ENCODE measurements at regions not wholly inside any gene's neighbourhood (a gene's known extent, or its start where the extent isn't known, plus 50 kb on each side); places are given as distances from the start of the nearest gene placed in this dataset.

DNA sequence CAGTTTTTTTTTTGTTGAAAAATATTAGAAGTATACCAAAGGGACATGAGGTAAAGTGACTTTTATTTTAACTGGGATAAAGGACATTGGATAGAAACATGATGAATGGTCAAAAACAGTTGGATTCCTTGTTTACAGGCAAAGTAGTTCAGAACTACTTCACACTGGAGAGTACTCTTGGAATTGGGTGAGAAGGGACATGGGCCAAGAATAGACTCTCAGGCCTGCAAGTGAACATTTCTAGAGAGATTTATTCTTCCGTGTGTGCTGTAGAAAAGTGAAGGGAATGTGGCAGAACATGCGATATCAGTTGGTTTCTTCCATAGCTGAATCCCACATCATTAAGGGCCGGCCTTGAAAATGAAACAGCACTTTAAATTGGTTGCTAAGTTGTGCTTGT lies 290.5 kb downstream of the ADGRL2 start:
- no peak for TF ChIP-seq POLR2A (IDR thresholded peaks at IDR 0.05; ENCODE audit: low read depth, low read length)
- TF ChIP-seq SMC3 (IDR thresholded peaks at IDR 0.05; ENCODE audit: low read depth, low read length), result no peak
- no peak for TF ChIP-seq CEBPB (IDR thresholded peaks at IDR 0.05; ENCODE audit: low read depth, low read length)
- TF ChIP-seq RCOR1 (IDR thresholded peaks at IDR 0.05; ENCODE audit: insufficient replicate concordance, low read length), result no peak
- TF ChIP-seq, protein P1, sequence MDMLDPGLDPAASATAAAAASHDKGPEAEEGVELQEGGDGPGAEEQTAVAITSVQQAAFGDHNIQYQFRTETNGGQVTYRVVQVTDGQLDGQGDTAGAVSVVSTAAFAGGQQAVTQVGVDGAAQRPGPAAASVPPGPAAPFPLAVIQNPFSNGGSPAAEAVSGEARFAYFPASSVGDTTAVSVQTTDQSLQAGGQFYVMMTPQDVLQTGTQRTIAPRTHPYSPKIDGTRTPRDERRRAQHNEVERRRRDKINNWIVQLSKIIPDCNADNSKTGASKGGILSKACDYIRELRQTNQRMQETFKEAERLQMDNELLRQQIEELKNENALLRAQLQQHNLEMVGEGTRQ (IDR thresholded peaks at IDR 0.05; ENCODE audit: low read depth, low read length), result no peak
- no peak for TF ChIP-seq MAZ (IDR thresholded peaks at IDR 0.05; ENCODE audit: borderline replicate concordance, low read depth, low read length)
- no peak for TF ChIP-seq RAD21 (IDR thresholded peaks at IDR 0.05; ENCODE audit: low read length)
- TF ChIP-seq, protein P2, sequence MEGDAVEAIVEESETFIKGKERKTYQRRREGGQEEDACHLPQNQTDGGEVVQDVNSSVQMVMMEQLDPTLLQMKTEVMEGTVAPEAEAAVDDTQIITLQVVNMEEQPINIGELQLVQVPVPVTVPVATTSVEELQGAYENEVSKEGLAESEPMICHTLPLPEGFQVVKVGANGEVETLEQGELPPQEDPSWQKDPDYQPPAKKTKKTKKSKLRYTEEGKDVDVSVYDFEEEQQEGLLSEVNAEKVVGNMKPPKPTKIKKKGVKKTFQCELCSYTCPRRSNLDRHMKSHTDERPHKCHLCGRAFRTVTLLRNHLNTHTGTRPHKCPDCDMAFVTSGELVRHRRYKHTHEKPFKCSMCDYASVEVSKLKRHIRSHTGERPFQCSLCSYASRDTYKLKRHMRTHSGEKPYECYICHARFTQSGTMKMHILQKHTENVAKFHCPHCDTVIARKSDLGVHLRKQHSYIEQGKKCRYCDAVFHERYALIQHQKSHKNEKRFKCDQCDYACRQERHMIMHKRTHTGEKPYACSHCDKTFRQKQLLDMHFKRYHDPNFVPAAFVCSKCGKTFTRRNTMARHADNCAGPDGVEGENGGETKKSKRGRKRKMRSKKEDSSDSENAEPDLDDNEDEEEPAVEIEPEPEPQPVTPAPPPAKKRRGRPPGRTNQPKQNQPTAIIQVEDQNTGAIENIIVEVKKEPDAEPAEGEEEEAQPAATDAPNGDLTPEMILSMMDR (conservative IDR thresholded peaks at IDR 0.05; ENCODE audit: low read depth, low read length), result no peak
- TF ChIP-seq BHLHE40 (IDR thresholded peaks at IDR 0.05; ENCODE audit: low read depth, low read length), result no peak
- TF ChIP-seq, protein P3, sequence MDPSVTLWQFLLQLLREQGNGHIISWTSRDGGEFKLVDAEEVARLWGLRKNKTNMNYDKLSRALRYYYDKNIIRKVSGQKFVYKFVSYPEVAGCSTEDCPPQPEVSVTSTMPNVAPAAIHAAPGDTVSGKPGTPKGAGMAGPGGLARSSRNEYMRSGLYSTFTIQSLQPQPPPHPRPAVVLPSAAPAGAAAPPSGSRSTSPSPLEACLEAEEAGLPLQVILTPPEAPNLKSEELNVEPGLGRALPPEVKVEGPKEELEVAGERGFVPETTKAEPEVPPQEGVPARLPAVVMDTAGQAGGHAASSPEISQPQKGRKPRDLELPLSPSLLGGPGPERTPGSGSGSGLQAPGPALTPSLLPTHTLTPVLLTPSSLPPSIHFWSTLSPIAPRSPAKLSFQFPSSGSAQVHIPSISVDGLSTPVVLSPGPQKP (IDR thresholded peaks at IDR 0.05; ENCODE audit: borderline replicate concordance, low read depth, low read length), result no peak
- TF ChIP-seq MAFK (IDR thresholded peaks at IDR 0.05; ENCODE audit: low read depth, low read length), result no peak
- no peak for TF ChIP-seq CHD1 (IDR thresholded peaks at IDR 0.05; ENCODE audit: low read depth, low read length)
- no peak for TF ChIP-seq FOS (IDR thresholded peaks at IDR 0.05; ENCODE audit: low read depth, low read length)
- no peak for TF ChIP-seq NFE2L2 (IDR thresholded peaks at IDR 0.05; ENCODE audit: low read depth, low read length)
- no peak for TF ChIP-seq MXI1 (IDR thresholded peaks at IDR 0.05; ENCODE audit: borderline replicate concordance, low read depth, low read length)
- TF ChIP-seq RFX5 (IDR thresholded peaks at IDR 0.05; ENCODE audit: low read depth, low read length), result no peak
- Histone ChIP-seq H3K4me2 (ENCODE audit: low read depth, low read length) (no peak overlapping the region), H2BK120ac (ENCODE audit: low read depth, low read length) (no peak overlapping the region), H2AK5ac (ENCODE audit: low read depth, low read length) (no peak overlapping the region), H4K20me1 (ENCODE audit: insufficient read depth, low read length) (no peaks in the 10 kb centered on the region), H3K23ac (ENCODE audit: low read depth, low read length) (no peak overlapping the region), H4K5ac (ENCODE audit: low read depth, low read length) (no peak overlapping the region), H3K9me1 (ENCODE audit: insufficient read depth, low read length) (no peaks in the 10 kb centered on the region), H3K4me3 (ENCODE audit: insufficient read depth, low read depth, low read length) (no peak overlapping the region), H2AK9ac (replicated peaks; ENCODE audit: low read depth, low read length, poor library complexity) (no peak overlapping the region), H3K79me1 (ENCODE audit: low read depth in 1 of 2, low read length in 2 of 2) (no peaks in the 10 kb centered on the region), H2BK15ac (ENCODE audit: low read depth, low read length) (no peak overlapping the region), H3K27ac (ENCODE audit: insufficient read depth, low read length) (no peak overlapping the region), H2BK20ac (ENCODE audit: low read depth, low read length) (no peak overlapping the region), H2AFZ (replicated peaks; ENCODE audit: low read length, poor library complexity) (no peak overlapping the region), H3K4me1 (ENCODE audit: control insufficient read depth, insufficient read depth, low read length) (no peaks in the 10 kb centered on the region), H3K14ac (replicated peaks; ENCODE audit: low read depth, low read length) (no peak overlapping the region), H3K18ac (ENCODE audit: low read depth, low read length) (no peak overlapping the region), H3K4ac (ENCODE audit: low read depth, low read length) (no peak overlapping the region), H4K91ac (ENCODE audit: insufficient read depth, low read depth, low read length) (no peak overlapping the region), H3K56ac (ENCODE audit: extremely low read depth, insufficient read depth, low read length) (no peak overlapping the region), H3K36me3 (ENCODE audit: control insufficient read depth, insufficient read depth, low read length) (no peaks in the 10 kb centered on the region), H3K9me3 (ENCODE audit: control insufficient read depth, insufficient read depth, low read length) (no peaks in the 10 kb centered on the region), H4K8ac (ENCODE audit: low read depth in 2 of 2, low read length in 2 of 2) (no peak overlapping the region), H2BK5ac (ENCODE audit: low read depth, low read length, poor library complexity, severe bottlenecking) (no peak overlapping the region), H3K9ac (ENCODE audit: low read depth, low read length) (no peak overlapping the region), H3K27me3 (ENCODE audit: control insufficient read depth, insufficient read depth, low read length) (no peaks in the 10 kb centered on the region)
- ChIA-PET POLR2A (ENCODE audit: unreplicated experiment) (no interaction called here), CTCF (no interaction called here)
- intact Hi-C loops (cut with micrococcal nuclease), result no loop called here
- dilution Hi-C loops (cut with HindIII; ENCODE audit: low sequenced_read_pairs, unreplicated experiment), result no loop called here
- no TSS peak for BruUV-seq (replicated peaks)
- WGBS, 2 experiments (ENCODE audit: extremely low coverage in 2 of 2, insufficient read length in 1 of 2), result no CpG with 5 or more reads among the region's 3 CpGs
- no peak for ATAC-seq (ENCODE audit: low read depth)
- DNase-seq, result no peak
- in situ Hi-C loops (cut with MboI; ENCODE audit: low sequenced_read_pairs), result no loop called here
